Loucy (cell line): ENCODE measurements at regions not wholly inside any gene's neighbourhood (a gene's known extent, or its start where the extent isn't known, plus 50 kb on each side); places are given as distances from the start of the nearest gene placed in this dataset.

ENCODE experiments used
- H2AFZ ChIP-seq: fragments of 200-600 bp; sonication (generic); 2 replicates; pipeline ENCODE4 v1.6.0; 2016; ENCODE audit warnings: antibody characterized with exemption, mild to moderate bottlenecking, low read length, moderate library complexity
- H3F3A ChIP-seq: fragments of 200-600 bp; 2 replicates; pipeline ENCODE4 v1.6.0; 2016; ENCODE audit warnings: antibody characterized with exemption, low read depth, mild to moderate bottlenecking
- H3K27me3 ChIP-seq: fragments of 200-600 bp; sonication (generic); 2 replicates; pipeline ENCODE4 v1.6.1; 2014; ENCODE audit warnings: low read length, mild to moderate bottlenecking; ENCODE audit not compliant: insufficient read depth, poor library complexity, severe bottlenecking
- H3K36me3 ChIP-seq: fragments of 200-600 bp; sonication (generic); 2 replicates; pipeline ENCODE4 v1.6.1; 2016; ENCODE audit warnings: low read length; ENCODE audit not compliant: insufficient read depth
- H3K4me1 ChIP-seq: fragments of 200-600 bp; sonication (generic); 2 replicates; pipeline ENCODE4 v1.5.1; 2014; ENCODE audit warnings: low read length, mild to moderate bottlenecking; ENCODE audit not compliant: insufficient read depth, poor library complexity, severe bottlenecking
- H3K4me2 ChIP-seq: fragments of 200-600 bp; sonication (generic); 2 replicates; pipeline ENCODE4 v1.6.0; 2014; ENCODE audit warnings: antibody characterized with exemption, low read length, low read depth, mild to moderate bottlenecking; ENCODE audit not compliant: poor library complexity, severe bottlenecking
- H3K4me3 ChIP-seq: fragments of 200-600 bp; sonication (generic); 2 replicates; pipeline ENCODE4 v1.5.1; 2014; ENCODE audit warnings: low read length, mild to moderate bottlenecking, mixed read lengths; ENCODE audit not compliant: poor library complexity, severe bottlenecking
- H3K79me2 ChIP-seq: fragments of 200-600 bp; sonication (generic); 2 replicates; pipeline ENCODE4 v1.6.1; 2014; ENCODE audit warnings: low read length; ENCODE audit not compliant: insufficient read depth
- H3K9ac ChIP-seq: fragments of 200-600 bp; sonication (generic); 2 replicates; pipeline ENCODE4 v1.6.0; 2014; ENCODE audit warnings: mild to moderate bottlenecking, low read depth, low read length, moderate library complexity; ENCODE audit not compliant: poor library complexity, severe bottlenecking
- H3K9me2 ChIP-seq: fragments of 200-600 bp; sonication (generic); replicated peaks from 2 replicates; pipeline ENCODE4 v1.6.1; 2016; ENCODE audit warnings: low read depth, low read length, mixed read lengths
- H3K9me3 ChIP-seq: fragments of 200-600 bp; sonication (generic); 2 replicates; pipeline ENCODE4 v1.6.1; 2014; ENCODE audit warnings: mild to moderate bottlenecking, antibody characterized with exemption, low read length, low read depth; ENCODE audit not compliant: insufficient read depth
- H4K20me1 ChIP-seq: fragments of 200-600 bp; sonication (generic); 2 replicates; pipeline ENCODE4 v1.6.0; 2014; ENCODE audit warnings: antibody characterized with exemption, low read length, mild to moderate bottlenecking; ENCODE audit not compliant: insufficient read depth, poor library complexity, severe bottlenecking
- EZH2phosphoT487 ChIP-seq: fragments of 200-600 bp; IDR thresholded peaks from 2 replicates; pipeline ENCODE4 v1.6.1; 2018; ENCODE audit warnings: antibody characterized with exemption, mild to moderate bottlenecking, moderate library complexity, borderline replicate concordance
- TF ChIP-seq, protein P1 (sequence below): fragments of 200-600 bp; sonication (generic); conservative IDR thresholded peaks from 2 replicates; pipeline ENCODE4 v1.5.1; 2014; ENCODE audit warnings: mild to moderate bottlenecking, antibody characterized with exemption, low read length

DNA sequence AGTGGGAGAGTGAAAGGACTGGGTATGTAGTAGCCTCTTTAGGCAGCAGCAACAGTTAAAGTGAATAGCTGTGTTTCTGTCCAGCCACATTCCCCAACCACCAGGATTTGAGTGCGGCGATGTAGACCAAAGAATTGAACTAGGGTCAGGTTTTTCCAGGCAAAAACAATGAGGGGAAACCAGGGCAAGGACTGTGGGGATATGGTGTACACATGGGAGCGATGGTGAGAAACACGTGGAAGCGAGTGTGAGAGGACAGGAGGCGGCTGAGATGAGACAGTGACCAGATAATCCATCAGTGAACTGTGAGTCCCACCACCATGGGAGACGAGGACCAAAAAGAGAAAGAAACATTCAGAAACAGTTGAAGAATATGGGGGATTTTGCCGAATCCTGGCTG is 409.5 kb downstream of the TSN start:
- Histone ChIP-seq H3K4me1 (no peaks in the 10 kb centered on the region), H2AFZ (no peak overlapping the region), H3K27me3 (no peaks in the 10 kb centered on the region), H3K79me2 (no peaks in the 10 kb centered on the region), H4K20me1 (no peaks in the 10 kb centered on the region), H3K9me3 (no peaks in the 10 kb centered on the region), H3K4me3 (no peak overlapping the region), H3F3A (no peaks in the 10 kb centered on the region), H3K9me2 (no peaks in the 10 kb centered on the region), H3K4me2 (no peak overlapping the region), H3K9ac (no peak overlapping the region), H3K36me3 (no peaks in the 10 kb centered on the region)
- TF ChIP-seq, protein P1, sequence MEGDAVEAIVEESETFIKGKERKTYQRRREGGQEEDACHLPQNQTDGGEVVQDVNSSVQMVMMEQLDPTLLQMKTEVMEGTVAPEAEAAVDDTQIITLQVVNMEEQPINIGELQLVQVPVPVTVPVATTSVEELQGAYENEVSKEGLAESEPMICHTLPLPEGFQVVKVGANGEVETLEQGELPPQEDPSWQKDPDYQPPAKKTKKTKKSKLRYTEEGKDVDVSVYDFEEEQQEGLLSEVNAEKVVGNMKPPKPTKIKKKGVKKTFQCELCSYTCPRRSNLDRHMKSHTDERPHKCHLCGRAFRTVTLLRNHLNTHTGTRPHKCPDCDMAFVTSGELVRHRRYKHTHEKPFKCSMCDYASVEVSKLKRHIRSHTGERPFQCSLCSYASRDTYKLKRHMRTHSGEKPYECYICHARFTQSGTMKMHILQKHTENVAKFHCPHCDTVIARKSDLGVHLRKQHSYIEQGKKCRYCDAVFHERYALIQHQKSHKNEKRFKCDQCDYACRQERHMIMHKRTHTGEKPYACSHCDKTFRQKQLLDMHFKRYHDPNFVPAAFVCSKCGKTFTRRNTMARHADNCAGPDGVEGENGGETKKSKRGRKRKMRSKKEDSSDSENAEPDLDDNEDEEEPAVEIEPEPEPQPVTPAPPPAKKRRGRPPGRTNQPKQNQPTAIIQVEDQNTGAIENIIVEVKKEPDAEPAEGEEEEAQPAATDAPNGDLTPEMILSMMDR, result no peak
- TF ChIP-seq EZH2phosphoT487, result no peak

GRCh38 chr2:122166820-122167219 is 411.4 kb downstream of the TSN start:
- no peaks in the 10 kb centered on the region for H3K9me2 ChIP-seq
- no peaks in the 10 kb centered on the region for H3K36me3 ChIP-seq
- no peak overlapping the region for H2AFZ ChIP-seq
- no peaks in the 10 kb centered on the region for H3K9me3 ChIP-seq
- no peaks in the 10 kb centered on the region for H3K79me2 ChIP-seq
- no peaks in the 10 kb centered on the region for H3K27me3 ChIP-seq
- no peak overlapping the region for H3K9ac ChIP-seq
- no peaks in the 10 kb centered on the region for H4K20me1 ChIP-seq
- H3K4me3 ChIP-seq, result no peak overlapping the region
- no peaks in the 10 kb centered on the region for H3K4me1 ChIP-seq
- no peak overlapping the region for H3K4me2 ChIP-seq
- TF ChIP-seq, protein P1, result no peak
- no peak for TF ChIP-seq EZH2phosphoT487
- H3F3A ChIP-seq, result no peaks in the 10 kb centered on the region

DNA sequence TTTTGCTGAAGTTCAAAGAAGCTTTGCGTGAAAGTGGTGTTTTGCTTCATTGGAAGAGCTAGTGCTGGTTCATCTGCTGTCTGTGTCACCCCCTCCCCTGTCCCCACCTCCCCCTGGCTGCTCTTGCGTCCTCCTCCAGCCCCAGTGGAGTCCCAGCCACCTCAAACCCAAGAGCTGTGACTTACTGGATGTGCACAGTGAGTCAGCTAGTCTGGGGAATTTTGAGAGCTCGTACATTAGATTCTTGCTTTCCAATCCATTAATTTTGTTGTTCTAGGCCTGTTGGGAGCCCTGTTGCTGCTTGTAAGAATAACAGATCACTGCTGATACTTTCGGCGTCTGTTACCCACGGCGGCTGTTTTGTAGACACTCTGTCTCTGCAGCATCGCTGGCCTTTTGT is 412.1 kb downstream of the TSN start:
- Histone ChIP-seq H3K4me1 (no peaks in the 10 kb centered on the region), H3K36me3 (no peaks in the 10 kb centered on the region), H3K9me2 (no peaks in the 10 kb centered on the region), H3K4me3 (no peak overlapping the region), H3K27me3 (no peaks in the 10 kb centered on the region), H2AFZ (no peak overlapping the region), H4K20me1 (no peaks in the 10 kb centered on the region), H3F3A (no peaks in the 10 kb centered on the region), H3K79me2 (no peaks in the 10 kb centered on the region), H3K9me3 (no peaks in the 10 kb centered on the region), H3K9ac (no peak overlapping the region), H3K4me2 (no peak overlapping the region)
- no peak for TF ChIP-seq EZH2phosphoT487
- TF ChIP-seq, protein P1, result no peak
